Sigmoid colon (tissue), 6 donors: ENCODE measurements at regions not wholly inside any gene's neighbourhood (a gene's known extent, or its start where the extent isn't known, plus 50 kb on each side); places are given as distances from the start of the nearest gene placed in this dataset.
A peak's percentile ranks its signal among the peaks of the same experiment; 100 is the strongest.

Experiments used
- DNase-seq: peaks from one replicate; pipeline ENCODE4 v3.0.0-alpha.2; 2019
- H3K27ac ChIP-seq, 4 donors: fragments of 200-600 bp; sonication (generic); one replicate each; pipeline ENCODE4 v1.5.1; 2016 to 2019; ENCODE audit warnings: mild to moderate bottlenecking in 1 of 4
- H3K27me3 ChIP-seq, 3 donors: fragments of 200-600 bp; sonication (generic); one replicate each; pipeline ENCODE4 v1.5.1; 2019; ENCODE audit warnings: mild to moderate bottlenecking in 1 of 3
- H3K36me3 ChIP-seq, 4 donors: fragments of 200-600 bp; sonication (generic); one replicate each; pipeline ENCODE4 v1.5.1; 2016 to 2019
- H3K4me1 ChIP-seq, 4 donors: fragments of 200-600 bp; sonication (generic); one replicate each; pipeline ENCODE4 v1.5.1; 2017 to 2019
- H3K4me3 ChIP-seq, 4 donors: fragments of 200-600 bp; sonication (generic); one replicate each; pipeline ENCODE4 v1.5.1; 2017 to 2019; ENCODE audit warnings: mild to moderate bottlenecking in 2 of 4, moderate library complexity in 1 of 4
- H3K9me3 ChIP-seq, 4 donors: fragments of 200-600 bp in 3 of 4; sonication (generic) in 3 of 4; one replicate each; pipeline versions ENCODE4 v1.5.1 to v1.6.1; 2013 to 2019
- CTCF ChIP-seq, 4 experiments: fragments of 450-650 bp in 3 of 4; fragments of 200-600 bp in 1 of 4; IDR thresholded peaks; one replicate each; pipeline ENCODE4 v1.5.1; 2016 to 2019; ENCODE audit warnings: antibody characterized with exemption in 4 of 4, mild to moderate bottlenecking in 3 of 4, moderate library complexity in 2 of 4
- EP300 ChIP-seq, 4 donors: sonication (generic); formaldehyde crosslinking; IDR thresholded peaks; one replicate each; pipeline ENCODE4 v1.6.1; 2017; ENCODE audit warnings: antibody characterized with exemption in 4 of 4
- POLR2A ChIP-seq, 2 donors: fragments of 450-650 bp; IDR thresholded peaks; one replicate each; pipeline ENCODE4 v1.6.1; 2016; ENCODE audit warnings: antibody characterized with exemption in 2 of 2, mild to moderate bottlenecking in 2 of 2, moderate library complexity in 2 of 2
- POLR2AphosphoS5 ChIP-seq, 4 donors: sonication (generic); formaldehyde crosslinking; IDR thresholded peaks; one replicate each; pipeline ENCODE4 v1.6.1; 2017; ENCODE audit warnings: antibody characterized with exemption in 4 of 4
- WGBS, 2 donors: extraction: QIAGEN DNeasy Blood & Tissue Kit; methylation state at CpG; one replicate each; pipeline ENCODE4 v1.1.7; 2013; 5-methylcytosine and 5-hydroxymethylcytosine counted together
- intact Hi-C: fragments of 100-400 bp; cut with DNase I; formaldehyde crosslinking; loops from one replicate; pipeline ENCODE4 v1.15.1; 2023
- donor health status: healthy with polysubstance abuse.
- donor health status: healthy.

- WGBS, 2 donors = 92 to 94% methylated on average over 5 of the region's 5 CpGs
- Histone ChIP-seq H3K27ac (no peak overlapping the region), H3K36me3 (no peaks in the 10 kb centered on the region), H3K4me3 (no peak overlapping the region), H3K4me1 (no peaks in the 10 kb centered on the region), H3K9me3 (no peaks in the 10 kb centered on the region), H3K27me3 (no peaks in the 10 kb centered on the region)
- intact Hi-C loops = no loop called here
- DNase-seq = no peak
- TF ChIP-seq POLR2A (IDR thresholded peaks at IDR 0.05) (no peak), EP300 (IDR thresholded peaks at IDR 0.05) (no peak), CTCF (IDR thresholded peaks at IDR 0.05) (no peak), POLR2AphosphoS5 (IDR thresholded peaks at IDR 0.05) (no peak)
Observed at GRCh38 chr12:105665366-105665765, 334.9 kb downstream of the C12orf75 start.

GRCh38 chr12:105667973-105668743 is 337.7 kb downstream of the C12orf75 start:
- DNase-seq = no peak

GRCh38 chr12:105670672-105671071 is 340.2 kb downstream of the C12orf75 start:
- Histone ChIP-seq H3K36me3 (no peaks in the 10 kb centered on the region), H3K27me3 (no peaks in the 10 kb centered on the region), H3K4me1 (peaks cover 0 to 21% (median 11%) of the 10 kb centered on the region in 4 donors), H3K9me3 (no peaks in the 10 kb centered on the region), H3K4me3 (no peak overlapping the region), H3K27ac (no peak overlapping the region)
- no peak for TF ChIP-seq POLR2AphosphoS5 (IDR thresholded peaks at IDR 0.05)
- TF ChIP-seq POLR2A (IDR thresholded peaks at IDR 0.05) = no peak
- no peak for TF ChIP-seq CTCF (IDR thresholded peaks at IDR 0.05)
- TF ChIP-seq EP300 (IDR thresholded peaks at IDR 0.05) = no peak
- intact Hi-C loops = no loop called here
- no peak for DNase-seq

More at GRCh38 chr12:105667973-105668743, 337.7 kb downstream of the C12orf75 start:
- WGBS, 2 donors = 88 to 92% methylated on average over 2 of the region's 2 CpGs
- no peaks in the 10 kb centered on the region for H3K9me3 ChIP-seq
- no peaks in the 10 kb centered on the region for H3K36me3 ChIP-seq
- no peak overlapping the region for H3K4me3 ChIP-seq
- no peak overlapping the region for H3K27ac ChIP-seq
- H3K27me3 ChIP-seq = no peaks in the 10 kb centered on the region
- intact Hi-C loops = no loop called here
- H3K4me1 ChIP-seq = peaks cover 0 to 13% (median 5%) of the 10 kb centered on the region in 4 donors
- TF ChIP-seq POLR2A (IDR thresholded peaks at IDR 0.05) = no peak
- no peak for TF ChIP-seq EP300 (IDR thresholded peaks at IDR 0.05)
- TF ChIP-seq CTCF (IDR thresholded peaks at IDR 0.05) = no peak
- TF ChIP-seq POLR2AphosphoS5 (IDR thresholded peaks at IDR 0.05) = no peak

- H3K4me1 ChIP-seq = peaks cover 0 to 30% (median 16%) of the 10 kb centered on the region in 4 donors
- H3K9me3 ChIP-seq = no peaks in the 10 kb centered on the region
- no peak overlapping the region for H3K4me3 ChIP-seq
- no peak for TF ChIP-seq POLR2A (IDR thresholded peaks at IDR 0.05)
- TF ChIP-seq CTCF (IDR thresholded peaks at IDR 0.05) = no peak
- no peak for TF ChIP-seq EP300 (IDR thresholded peaks at IDR 0.05)
- TF ChIP-seq POLR2AphosphoS5 (IDR thresholded peaks at IDR 0.05) = no peak
- no peaks in the 10 kb centered on the region for H3K27me3 ChIP-seq
- peak overlapping the region; percentile 43 to 75 (median 48) for H3K27ac ChIP-seq
- WGBS, 2 donors = 69 to 85% methylated on average over 2 of the region's 2 CpGs
- intact Hi-C loops = no loop called here
- H3K36me3 ChIP-seq = no peaks in the 10 kb centered on the region
- no peak for DNase-seq
Observed at GRCh38 chr12:105671720-105672119, 341.2 kb downstream of the C12orf75 start.
